Ascending aorta (tissue), 2 donors: ENCODE measurements at regions not wholly inside any gene's neighbourhood (a gene's known extent, or its start where the extent isn't known, plus 50 kb on each side); places are given as distances from the start of the nearest gene placed in this dataset.

Source experiments
- DNase-seq, 2 donors: peaks; one replicate each; pipeline ENCODE4 v3.0.0-alpha.2; 2019; ENCODE audit warnings: low spot score in 2 of 2
- H3K27ac ChIP-seq, 2 donors: fragments of 200-600 bp; sonication (generic); one replicate each; pipeline ENCODE4 v1.5.1; 2016 to 2017; ENCODE audit warnings: mild to moderate bottlenecking in 1 of 2
- H3K27me3 ChIP-seq: fragments of 200-600 bp; sonication (generic); one replicate; pipeline ENCODE4 v1.5.1; 2017
- H3K36me3 ChIP-seq, 2 donors: fragments of 200-600 bp; sonication (generic); one replicate each; pipeline ENCODE4 v1.5.1; 2016
- H3K4me1 ChIP-seq, 2 donors: fragments of 200-600 bp; sonication (generic); one replicate each; pipeline ENCODE4 v1.5.1; 2016 to 2017; ENCODE audit warnings: mild to moderate bottlenecking in 1 of 2
- H3K4me3 ChIP-seq, 2 donors: fragments of 200-600 bp; sonication (generic); one replicate each; pipeline ENCODE4 v1.5.1; 2016 to 2017; ENCODE audit warnings: mild to moderate bottlenecking in 1 of 2
- H3K9me3 ChIP-seq, 2 donors: fragments of 200-600 bp; sonication (generic); one replicate each; pipeline ENCODE4 v1.5.1; 2016
- CTCF ChIP-seq, 3 experiments: fragments of 200-600 bp in 2 of 3; fragments of 450-650 bp in 1 of 3; sonication (generic) in 2 of 3; IDR thresholded peaks; one replicate each; pipeline ENCODE4 v1.5.1; 2016 to 2019; ENCODE audit warnings: antibody characterized with exemption in 3 of 3, mild to moderate bottlenecking in 1 of 3, moderate library complexity in 1 of 3
- intact Hi-C: fragments of 100-400 bp; cut with DNase I; formaldehyde crosslinking; loops from one replicate; pipeline ENCODE4 v1.15.1; 2023

- intact Hi-C loops: no loop called here
- DNase-seq: peak in 1 of 2 donors; percentile 50
- Histone ChIP-seq H3K27me3 (no peaks in the 10 kb centered on the region), H3K4me3 (no peak overlapping the region), H3K9me3 (no peaks in the 10 kb centered on the region), H3K27ac (no peak overlapping the region), H3K4me1 (no peaks in the 10 kb centered on the region), H3K36me3 (no peaks in the 10 kb centered on the region)
- no peak for TF ChIP-seq CTCF (IDR thresholded peaks at IDR 0.05)
These were observed 76.8 kb upstream of the ARMC2 start for GRCh38 chr6:108771421-108771820.

GRCh38 chr6:108774555-108774954 is 73.7 kb upstream of the ARMC2 start:
- Histone ChIP-seq H3K4me1 (no peaks in the 10 kb centered on the region), H3K36me3 (no peaks in the 10 kb centered on the region), H3K27ac (no peak overlapping the region), H3K27me3 (no peaks in the 10 kb centered on the region), H3K9me3 (no peaks in the 10 kb centered on the region), H3K4me3 (no peak overlapping the region)
- TF ChIP-seq CTCF (IDR thresholded peaks at IDR 0.05): no peak
- intact Hi-C loops: no loop called here
- DNase-seq: no peak

- Histone ChIP-seq H3K4me1 (peaks cover 0 to 8% of the 10 kb centered on the region in 2 donors), H3K4me3 (no peak overlapping the region), H3K27ac (no peak overlapping the region), H3K36me3 (no peaks in the 10 kb centered on the region), H3K9me3 (no peaks in the 10 kb centered on the region), H3K27me3 (no peaks in the 10 kb centered on the region)
- intact Hi-C loops: no loop called here
- TF ChIP-seq CTCF (IDR thresholded peaks at IDR 0.05): no peak
- no peak for DNase-seq
These were observed 70.7 kb upstream of the ARMC2 start for GRCh38 chr6:108777536-108777935.

GRCh38 chr6:108778421-108779186 is 69.6 kb upstream of the ARMC2 start:
- peaks cover 0 to 12% of the 10 kb centered on the region in 2 donors for H3K4me1 ChIP-seq
- H3K9me3 ChIP-seq: no peaks in the 10 kb centered on the region
- no peak overlapping the region for H3K27ac ChIP-seq
- H3K4me3 ChIP-seq: no peak overlapping the region
- no peaks in the 10 kb centered on the region for H3K27me3 ChIP-seq
- DNase-seq: no peak
- H3K36me3 ChIP-seq: no peaks in the 10 kb centered on the region
- no peak for TF ChIP-seq CTCF (IDR thresholded peaks at IDR 0.05)
- intact Hi-C loops: no loop called here

GRCh38 chr6:108779536-108780275 is 68.5 kb upstream of the ARMC2 start:
- no peak for DNase-seq
- no peaks in the 10 kb centered on the region for H3K36me3 ChIP-seq
- no peak overlapping the region for H3K27ac ChIP-seq
- intact Hi-C loops: loop anchor here (5.0 kb wide), 4 partner anchors 98 to 237 kb away; no protein-coding TSS in a partner anchor
- no peak overlapping the region for H3K4me3 ChIP-seq
- H3K4me1 ChIP-seq: peaks cover 0 to 12% of the 10 kb centered on the region in 2 donors
- H3K9me3 ChIP-seq: no peaks in the 10 kb centered on the region
- H3K27me3 ChIP-seq: no peaks in the 10 kb centered on the region
- TF ChIP-seq CTCF (IDR thresholded peaks at IDR 0.05): no peak
